Dendritic cell treated with granulocyte-macrophage colony-stimulating factor and Interleukin-4, amounts not matched to agents 40 ng/mL and 50 ng/mL, for 4 days (primary cell): ENCODE measurements at regions not wholly inside any gene's neighbourhood (a gene's known extent, or its start where the extent isn't known, plus 50 kb on each side); places are given as distances from the start of the nearest gene placed in this dataset.

Source experiments
- H3K27ac Mint-ChIP-seq: one replicate; pipeline ENCODE4 v1.8.0; 2022; ENCODE audit warnings: mild to moderate bottlenecking, mixed read lengths
- H3K27me3 Mint-ChIP-seq: one replicate; pipeline ENCODE4 v1.8.0; 2022; ENCODE audit warnings: mild to moderate bottlenecking, mixed read lengths
- H3K36me3 Mint-ChIP-seq: one replicate; pipeline ENCODE4 v1.8.0; 2022; ENCODE audit warnings: low read depth, mixed read lengths
- H3K4me1 Mint-ChIP-seq: one replicate; pipeline ENCODE4 v1.8.0; 2022; ENCODE audit warnings: low read depth, mixed read lengths
- H3K4me3 Mint-ChIP-seq: one replicate; pipeline ENCODE4 v1.8.0; 2022; ENCODE audit warnings: mild to moderate bottlenecking, moderate library complexity, mixed read lengths
- H3K9me3 Mint-ChIP-seq: one replicate; pipeline ENCODE4 v1.8.0; 2022; ENCODE audit warnings: mixed read lengths
- intact Hi-C: fragments of 100-400 bp; cut with micrococcal nuclease; formaldehyde crosslinking; loops from one replicate; pipeline ENCODE4 v1.15.0; 2022

- Mint-ChIP-seq H3K27me3 (peaks cover 2% of the 10 kb centered on the region), H3K4me1 (no peaks in the 10 kb centered on the region), H3K36me3 (no peaks in the 10 kb centered on the region), H3K9me3 (peaks cover 7% of the 10 kb centered on the region), H3K4me3 (no peak overlapping the region), H3K27ac (no peak overlapping the region)
- intact Hi-C loops, result no loop called here
These were observed 94.3 kb upstream of the SORCS3 start for GRCh38 chr10:104546756-104547155.

GRCh38 chr10:104548090-104548489 is 93.0 kb upstream of the SORCS3 start:
- H3K4me3 Mint-ChIP-seq, result no peak overlapping the region
- no peaks in the 10 kb centered on the region for H3K4me1 Mint-ChIP-seq
- H3K9me3 Mint-ChIP-seq, result peaks cover 7% of the 10 kb centered on the region
- H3K27ac Mint-ChIP-seq, result no peak overlapping the region
- H3K36me3 Mint-ChIP-seq, result no peaks in the 10 kb centered on the region
- intact Hi-C loops, result no loop called here
- H3K27me3 Mint-ChIP-seq, result peaks cover 2% of the 10 kb centered on the region

- no peak overlapping the region for H3K4me3 Mint-ChIP-seq
- no peaks in the 10 kb centered on the region for H3K4me1 Mint-ChIP-seq
- intact Hi-C loops, result no loop called here
- H3K9me3 Mint-ChIP-seq, result no peaks in the 10 kb centered on the region
- no peak overlapping the region for H3K27ac Mint-ChIP-seq
- H3K36me3 Mint-ChIP-seq, result no peaks in the 10 kb centered on the region
- H3K27me3 Mint-ChIP-seq, result peaks cover 6% of the 10 kb centered on the region
These were observed 84.3 kb upstream of the SORCS3 start for GRCh38 chr10:104556831-104557230.

GRCh38 chr10:104557966-104558365 is 83.1 kb upstream of the SORCS3 start:
- Mint-ChIP-seq H3K27me3 (peaks cover 6% of the 10 kb centered on the region), H3K4me3 (no peak overlapping the region), H3K4me1 (no peaks in the 10 kb centered on the region), H3K36me3 (no peaks in the 10 kb centered on the region), H3K9me3 (no peaks in the 10 kb centered on the region), H3K27ac (no peak overlapping the region)
- intact Hi-C loops, result no loop called here

- H3K4me1 Mint-ChIP-seq, result no peaks in the 10 kb centered on the region
- H3K36me3 Mint-ChIP-seq, result no peaks in the 10 kb centered on the region
- intact Hi-C loops, result no loop called here
- H3K4me3 Mint-ChIP-seq, result no peak overlapping the region
- peaks cover 8% of the 10 kb centered on the region for H3K27me3 Mint-ChIP-seq
- H3K9me3 Mint-ChIP-seq, result no peaks in the 10 kb centered on the region
- H3K27ac Mint-ChIP-seq, result no peak overlapping the region
These were observed 81.2 kb upstream of the SORCS3 start for GRCh38 chr10:104559935-104560334.

- Mint-ChIP-seq H3K36me3 (no peaks in the 10 kb centered on the region), H3K27me3 (peaks cover 6% of the 10 kb centered on the region), H3K27ac (no peak overlapping the region), H3K4me1 (no peaks in the 10 kb centered on the region), H3K9me3 (no peaks in the 10 kb centered on the region), H3K4me3 (no peak overlapping the region)
- intact Hi-C loops, result no loop called here
These were observed 78.0 kb upstream of the SORCS3 start for GRCh38 chr10:104563051-104563450.

GRCh38 chr10:104563548-104563947 is 77.5 kb upstream of the SORCS3 start:
- Mint-ChIP-seq H3K9me3 (no peaks in the 10 kb centered on the region), H3K4me1 (no peaks in the 10 kb centered on the region), H3K27me3 (peaks cover 6% of the 10 kb centered on the region), H3K36me3 (no peaks in the 10 kb centered on the region), H3K4me3 (no peak overlapping the region), H3K27ac (no peak overlapping the region)
- intact Hi-C loops, result no loop called here

- Mint-ChIP-seq H3K27ac (no peak overlapping the region), H3K4me1 (no peaks in the 10 kb centered on the region), H3K36me3 (no peaks in the 10 kb centered on the region), H3K9me3 (peaks cover 23% of the 10 kb centered on the region), H3K4me3 (no peak overlapping the region), H3K27me3 (peaks cover 12% of the 10 kb centered on the region)
- intact Hi-C loops, result no loop called here
These were observed 66.7 kb upstream of the SORCS3 start for GRCh38 chr10:104574427-104574826.

GRCh38 chr10:104574838-104575237 is 66.3 kb upstream of the SORCS3 start:
- Mint-ChIP-seq H3K4me1 (no peaks in the 10 kb centered on the region), H3K36me3 (no peaks in the 10 kb centered on the region), H3K27me3 (peaks cover 9% of the 10 kb centered on the region), H3K27ac (no peak overlapping the region), H3K9me3 (peaks cover 19% of the 10 kb centered on the region), H3K4me3 (no peak overlapping the region)
- intact Hi-C loops, result no loop called here

- no peaks in the 10 kb centered on the region for H3K36me3 Mint-ChIP-seq
- peaks cover 2% of the 10 kb centered on the region for H3K9me3 Mint-ChIP-seq
- intact Hi-C loops, result no loop called here
- H3K4me1 Mint-ChIP-seq, result no peaks in the 10 kb centered on the region
- H3K27ac Mint-ChIP-seq, result no peak overlapping the region
- H3K27me3 Mint-ChIP-seq, result peaks cover 17% of the 10 kb centered on the region
- H3K4me3 Mint-ChIP-seq, result no peak overlapping the region
These were observed 64.5 kb upstream of the SORCS3 start for GRCh38 chr10:104576611-104577010.

GRCh38 chr10:104577163-104577562 is 63.9 kb upstream of the SORCS3 start:
- no peak overlapping the region for H3K4me3 Mint-ChIP-seq
- H3K27me3 Mint-ChIP-seq, result peaks cover 19% of the 10 kb centered on the region

GRCh38 chr10:104577861-104578521 is 63.1 kb upstream of the SORCS3 start:
- Mint-ChIP-seq H3K27me3 (peaks cover 23% of the 10 kb centered on the region), H3K9me3 (no peaks in the 10 kb centered on the region), H3K4me1 (no peaks in the 10 kb centered on the region), H3K4me3 (no peak overlapping the region), H3K36me3 (no peaks in the 10 kb centered on the region), H3K27ac (no peak overlapping the region)
- intact Hi-C loops, result no loop called here

More at GRCh38 chr10:104577163-104577562, 63.9 kb upstream of the SORCS3 start:
- H3K9me3 Mint-ChIP-seq, result no peaks in the 10 kb centered on the region
- intact Hi-C loops, result no loop called here
- no peak overlapping the region for H3K27ac Mint-ChIP-seq
- no peaks in the 10 kb centered on the region for H3K4me1 Mint-ChIP-seq
- H3K36me3 Mint-ChIP-seq, result no peaks in the 10 kb centered on the region

- H3K4me3 Mint-ChIP-seq, result no peak overlapping the region
- no peaks in the 10 kb centered on the region for H3K9me3 Mint-ChIP-seq
- peaks cover 25% of the 10 kb centered on the region for H3K27me3 Mint-ChIP-seq
- no peak overlapping the region for H3K27ac Mint-ChIP-seq
- intact Hi-C loops, result no loop called here
- no peaks in the 10 kb centered on the region for H3K36me3 Mint-ChIP-seq
- no peaks in the 10 kb centered on the region for H3K4me1 Mint-ChIP-seq
These were observed 62.4 kb upstream of the SORCS3 start for GRCh38 chr10:104578671-104579070.

GRCh38 chr10:104579136-104579535 is 62.0 kb upstream of the SORCS3 start:
- intact Hi-C loops, result no loop called here
- Mint-ChIP-seq H3K27ac (no peak overlapping the region), H3K4me1 (no peaks in the 10 kb centered on the region), H3K27me3 (peaks cover 28% of the 10 kb centered on the region), H3K4me3 (no peak overlapping the region), H3K9me3 (no peaks in the 10 kb centered on the region), H3K36me3 (no peaks in the 10 kb centered on the region)

GRCh38 chr10:104580321-104580720 is 60.8 kb upstream of the SORCS3 start:
- Mint-ChIP-seq H3K36me3 (no peaks in the 10 kb centered on the region), H3K27ac (no peak overlapping the region), H3K4me3 (no peak overlapping the region), H3K4me1 (no peaks in the 10 kb centered on the region), H3K9me3 (no peaks in the 10 kb centered on the region), H3K27me3 (peaks cover 33% of the 10 kb centered on the region)
- intact Hi-C loops, result no loop called here
